Epithelial cell of proximal tubule (primary cell): ENCODE measurements at regions not wholly inside any gene's neighbourhood (a gene's known extent, or its start where the extent isn't known, plus 50 kb on each side); places are given as distances from the start of the nearest gene placed in this dataset.

ENCODE experiments used
- DNase-seq: peaks from one replicate; pipeline ENCODE4 v3.0.0-alpha.2; 2011; ENCODE audit warnings: low read depth
- H3K4me3 ChIP-seq: 2 replicates; pipeline ENCODE4 v1.5.1; 2011; ENCODE audit warnings: low read depth, mild to moderate bottlenecking, low read length
- TF ChIP-seq, protein P1 (sequence below): conservative IDR thresholded peaks from 2 replicates; pipeline ENCODE4 v1.5.1; 2012; ENCODE audit warnings: low read depth, mild to moderate bottlenecking, low read length

DNA sequence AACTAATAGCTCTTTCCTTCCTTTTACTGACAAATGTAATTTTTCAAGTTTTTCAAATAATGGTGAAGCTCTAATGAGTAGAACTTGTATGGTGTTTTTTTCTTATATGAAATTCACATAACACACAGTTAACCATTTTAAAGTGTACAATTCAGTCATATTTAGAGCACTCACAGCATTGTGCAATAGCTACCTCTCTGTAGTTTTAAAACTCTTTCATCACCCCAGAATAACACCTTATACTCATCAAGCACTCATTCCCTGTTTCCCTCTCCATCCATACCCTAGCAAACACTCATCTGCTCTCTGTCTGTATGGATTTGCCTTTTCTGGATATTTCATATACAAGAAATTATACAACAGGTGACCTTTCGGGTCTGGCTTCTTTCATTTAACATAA is 207.9 kb upstream of the SLC38A2 start:
- DNase-seq = no peak
- TF ChIP-seq, protein P1, sequence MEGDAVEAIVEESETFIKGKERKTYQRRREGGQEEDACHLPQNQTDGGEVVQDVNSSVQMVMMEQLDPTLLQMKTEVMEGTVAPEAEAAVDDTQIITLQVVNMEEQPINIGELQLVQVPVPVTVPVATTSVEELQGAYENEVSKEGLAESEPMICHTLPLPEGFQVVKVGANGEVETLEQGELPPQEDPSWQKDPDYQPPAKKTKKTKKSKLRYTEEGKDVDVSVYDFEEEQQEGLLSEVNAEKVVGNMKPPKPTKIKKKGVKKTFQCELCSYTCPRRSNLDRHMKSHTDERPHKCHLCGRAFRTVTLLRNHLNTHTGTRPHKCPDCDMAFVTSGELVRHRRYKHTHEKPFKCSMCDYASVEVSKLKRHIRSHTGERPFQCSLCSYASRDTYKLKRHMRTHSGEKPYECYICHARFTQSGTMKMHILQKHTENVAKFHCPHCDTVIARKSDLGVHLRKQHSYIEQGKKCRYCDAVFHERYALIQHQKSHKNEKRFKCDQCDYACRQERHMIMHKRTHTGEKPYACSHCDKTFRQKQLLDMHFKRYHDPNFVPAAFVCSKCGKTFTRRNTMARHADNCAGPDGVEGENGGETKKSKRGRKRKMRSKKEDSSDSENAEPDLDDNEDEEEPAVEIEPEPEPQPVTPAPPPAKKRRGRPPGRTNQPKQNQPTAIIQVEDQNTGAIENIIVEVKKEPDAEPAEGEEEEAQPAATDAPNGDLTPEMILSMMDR = no peak
- H3K4me3 ChIP-seq = no peak overlapping the region

DNA sequence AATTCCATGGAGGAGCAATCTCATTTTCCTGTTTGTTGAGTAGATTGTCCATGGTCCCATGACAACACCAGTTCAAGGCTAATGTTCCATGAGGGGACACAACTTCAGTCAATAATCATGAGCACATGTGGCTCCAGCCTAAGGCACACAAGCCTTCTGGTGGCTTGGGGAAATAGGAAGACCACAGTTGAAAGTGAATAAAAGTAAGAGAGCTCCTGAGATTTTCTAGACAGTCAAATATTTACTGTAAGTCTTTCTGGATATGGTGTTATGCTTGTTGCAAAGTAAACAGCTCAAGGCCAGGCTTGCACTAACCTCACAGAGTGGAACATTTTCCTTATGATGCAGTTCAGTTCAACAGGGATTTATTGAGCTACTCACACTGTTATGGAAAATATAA is 206.9 kb upstream of the SLC38A2 start:
- DNase-seq = no peak
- no peak overlapping the region for H3K4me3 ChIP-seq
- TF ChIP-seq, protein P1 = no peak

DNA sequence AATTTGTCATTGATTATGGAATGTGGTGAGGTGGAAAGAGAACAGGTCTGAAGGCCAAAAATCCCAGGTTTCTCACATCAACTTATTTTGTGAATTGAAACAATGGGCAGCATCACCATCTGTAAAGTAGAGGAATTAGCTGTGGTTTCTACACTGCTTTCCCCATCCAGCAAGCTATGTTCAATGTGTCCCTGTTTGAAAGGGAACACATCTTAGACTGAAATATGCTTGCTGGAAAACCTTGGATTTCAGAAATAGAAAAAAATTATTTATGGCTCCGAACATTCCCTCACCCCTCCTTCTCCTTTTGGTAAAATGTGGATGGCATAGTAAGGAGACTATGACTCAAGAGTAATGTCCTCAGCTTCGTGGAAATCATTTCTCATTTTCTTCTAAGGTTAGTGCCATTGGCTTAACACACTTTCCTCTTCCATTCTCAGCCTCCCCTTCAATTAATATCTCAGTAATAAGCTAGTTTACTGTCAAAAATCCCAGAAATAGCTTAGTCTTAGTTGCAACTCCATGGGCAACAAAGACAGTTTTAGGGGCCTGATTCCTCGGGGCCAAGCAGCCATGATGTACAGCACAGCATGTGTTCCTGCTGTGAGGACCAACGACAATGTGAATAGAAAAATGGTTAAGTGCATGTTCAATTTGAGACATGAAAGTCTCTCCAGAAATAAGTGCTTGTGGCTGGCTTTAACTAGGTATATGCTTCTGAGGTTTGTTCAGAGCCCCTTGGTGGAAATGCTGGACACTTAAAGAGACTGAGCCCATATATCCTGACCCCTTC is 205.8 kb upstream of the SLC38A2 start:
- no peak for DNase-seq
- TF ChIP-seq, protein P1 = no peak
- H3K4me3 ChIP-seq = no peak overlapping the region

DNA sequence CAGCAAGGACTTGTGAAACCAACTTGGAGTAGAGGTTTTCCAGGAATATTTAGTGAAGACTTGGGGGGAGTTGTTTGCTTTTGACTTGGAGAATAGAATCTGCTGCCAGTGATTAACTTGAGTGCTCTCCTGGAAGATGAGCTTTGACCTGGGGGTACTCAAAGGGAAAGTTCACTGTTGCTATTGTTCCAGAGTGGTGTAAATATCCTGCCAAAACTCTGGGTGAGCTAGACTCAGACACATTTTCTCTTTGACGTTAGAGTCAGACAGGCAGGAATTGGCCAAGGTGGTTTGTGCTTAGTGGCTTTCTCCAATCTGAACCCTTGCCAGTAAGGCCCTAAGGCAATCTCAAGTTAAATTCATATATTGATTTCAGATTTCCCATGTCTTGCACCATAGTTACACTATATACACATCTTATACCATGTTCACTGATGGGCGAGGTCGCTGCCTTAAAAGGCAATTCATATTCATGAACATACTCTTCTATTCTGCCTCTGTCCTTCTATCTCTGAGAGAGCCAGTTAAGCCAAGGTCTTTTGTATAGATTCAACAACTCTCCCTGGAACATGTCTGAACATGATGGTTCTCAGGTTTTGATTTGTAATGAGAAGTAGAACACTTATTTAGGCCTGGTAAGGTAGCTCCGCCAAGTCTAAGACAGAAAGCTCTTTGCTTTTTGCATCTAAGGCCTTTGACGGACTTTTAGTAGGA is 204.6 kb upstream of the SLC38A2 start:
- no peak for DNase-seq
- H3K4me3 ChIP-seq = no peak overlapping the region
- TF ChIP-seq, protein P1 = no peak

DNA sequence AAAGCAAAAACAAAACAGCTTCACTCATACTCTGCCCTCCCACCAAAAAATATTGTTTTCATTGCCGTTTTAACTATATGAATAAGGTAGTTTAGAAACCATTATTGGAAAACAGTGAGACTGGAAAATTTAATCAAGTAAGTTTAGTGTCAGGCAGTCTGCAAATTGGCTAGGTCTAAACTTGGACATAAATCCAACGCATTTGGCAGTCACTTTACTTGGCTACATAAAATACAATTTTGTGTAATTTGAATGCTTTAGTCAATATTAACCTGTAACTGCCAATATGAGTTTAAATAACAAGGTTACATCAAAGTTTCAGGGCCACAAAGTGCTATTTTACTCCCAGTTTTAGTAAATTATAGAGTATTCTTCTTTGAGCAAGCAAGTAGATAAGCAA is 202.3 kb upstream of the SLC38A2 start:
- no peak for DNase-seq
- TF ChIP-seq, protein P1 = no peak
- no peak overlapping the region for H3K4me3 ChIP-seq

DNA sequence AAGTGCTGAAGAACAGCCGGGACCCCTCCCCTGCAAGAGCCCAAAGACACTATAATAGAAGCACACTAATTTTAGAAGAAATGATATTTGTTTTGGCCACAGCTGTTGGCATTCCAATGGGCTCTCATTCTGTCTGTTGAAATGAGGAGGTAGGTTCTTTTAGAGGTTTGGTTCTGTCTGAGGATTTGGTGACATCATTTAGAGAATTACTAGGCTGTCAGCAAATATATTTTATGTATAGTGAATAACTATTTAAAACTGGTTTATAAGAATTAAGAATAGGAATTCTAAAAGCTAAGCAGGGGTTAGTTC is 200.7 kb upstream of the SLC38A2 start:
- TF ChIP-seq, protein P1 = no peak
- DNase-seq = no peak

More for the DNA sequence above, 200.7 kb upstream of the SLC38A2 start:
- no peak overlapping the region for H3K4me3 ChIP-seq
